ENCODE measurements at regions not wholly inside any gene's neighbourhood (a gene's known extent, or its start where the extent isn't known, plus 50 kb on each side); places are given as distances from the start of the nearest gene placed in this dataset.
"Not testable (repeated sequence)": the region's sequence is repeated elsewhere in the genome, so short reads cannot be mapped to it uniquely, and the experiment has no call there.

DNA sequence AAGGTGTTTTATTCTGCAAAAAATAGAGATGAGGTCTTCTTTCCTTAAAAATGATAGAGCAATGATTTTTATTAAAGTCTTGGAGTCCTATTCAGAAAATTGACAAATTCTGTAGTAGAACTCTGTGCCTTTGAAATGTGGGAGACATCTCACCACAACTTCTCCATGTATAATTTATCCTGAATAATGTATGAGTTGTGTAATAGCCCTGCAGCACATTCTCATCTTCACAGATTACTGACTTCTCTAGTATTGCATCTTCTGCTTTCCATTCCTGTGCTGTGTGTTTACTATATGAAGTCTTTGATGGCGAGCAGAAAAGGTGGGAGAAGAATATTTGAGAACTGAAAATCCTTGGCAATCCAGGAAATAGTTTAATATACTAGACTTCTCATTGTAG is 255.6 kb downstream of the TTC6 start:
- no peak for DNase-seq

GRCh38 chr14:37855871-37856270 is 260.4 kb downstream of the TTC6 start:
- no peak for DNase-seq

DNA sequence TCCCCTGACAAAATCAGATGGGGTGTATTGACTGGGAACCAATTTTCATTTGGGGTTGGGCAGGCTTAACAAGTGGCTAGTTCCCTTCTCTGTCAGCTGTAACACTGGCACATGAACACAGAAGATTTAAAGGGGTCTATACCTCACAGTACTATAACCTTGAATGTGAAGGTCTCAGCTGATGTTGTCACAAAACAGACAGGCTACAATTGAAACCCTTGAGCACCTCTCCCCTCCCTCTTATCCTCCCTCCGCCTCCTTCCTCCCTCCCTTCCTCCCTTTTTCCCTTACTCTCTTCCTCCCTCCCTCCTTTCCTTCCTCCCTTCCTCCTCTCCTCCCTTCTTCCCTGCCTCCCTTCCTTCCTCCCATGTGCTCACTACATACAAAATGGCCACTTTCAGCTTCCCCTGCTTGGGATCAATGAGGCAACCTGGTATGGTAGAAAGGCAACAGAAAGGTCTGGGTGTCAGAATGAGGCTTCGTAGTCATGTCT is 262.4 kb downstream of the TTC6 start:
- DNase-seq, result no peak

GRCh38 chr14:37858733-37859132 is 263.3 kb downstream of the TTC6 start:
- no peak for DNase-seq

- no peak for DNase-seq
These were observed 263.7 kb downstream of the TTC6 start for GRCh38 chr14:37859177-37859576.

GRCh38 chr14:37862263-37862662 is 266.8 kb downstream of the TTC6 start:
- DNase-seq, result no peak

DNA sequence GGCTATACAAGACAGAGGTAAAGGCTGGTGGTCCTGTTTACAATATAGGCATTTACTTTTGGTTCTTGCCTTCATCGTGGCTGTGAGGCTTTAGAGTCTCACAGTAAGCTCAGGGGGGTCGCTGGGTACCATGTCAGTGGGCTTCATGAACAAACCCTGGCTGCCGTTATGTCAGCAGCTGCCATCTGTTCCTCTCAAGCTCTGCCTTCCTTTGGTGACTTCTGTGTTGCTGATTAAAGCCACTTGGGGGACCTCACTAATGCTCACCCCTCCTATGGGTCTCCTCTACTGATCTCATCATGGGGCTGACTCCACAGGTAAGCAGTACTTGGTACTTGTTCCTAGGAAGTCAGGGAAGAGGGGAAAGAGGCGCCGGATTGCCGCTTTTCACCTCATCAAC is 268.7 kb downstream of the TTC6 start:
- no peak for DNase-seq

- DNase-seq, result peak; percentile 45
These were observed 269.7 kb downstream of the TTC6 start for GRCh38 chr14:37864861-37865718.

DNA sequence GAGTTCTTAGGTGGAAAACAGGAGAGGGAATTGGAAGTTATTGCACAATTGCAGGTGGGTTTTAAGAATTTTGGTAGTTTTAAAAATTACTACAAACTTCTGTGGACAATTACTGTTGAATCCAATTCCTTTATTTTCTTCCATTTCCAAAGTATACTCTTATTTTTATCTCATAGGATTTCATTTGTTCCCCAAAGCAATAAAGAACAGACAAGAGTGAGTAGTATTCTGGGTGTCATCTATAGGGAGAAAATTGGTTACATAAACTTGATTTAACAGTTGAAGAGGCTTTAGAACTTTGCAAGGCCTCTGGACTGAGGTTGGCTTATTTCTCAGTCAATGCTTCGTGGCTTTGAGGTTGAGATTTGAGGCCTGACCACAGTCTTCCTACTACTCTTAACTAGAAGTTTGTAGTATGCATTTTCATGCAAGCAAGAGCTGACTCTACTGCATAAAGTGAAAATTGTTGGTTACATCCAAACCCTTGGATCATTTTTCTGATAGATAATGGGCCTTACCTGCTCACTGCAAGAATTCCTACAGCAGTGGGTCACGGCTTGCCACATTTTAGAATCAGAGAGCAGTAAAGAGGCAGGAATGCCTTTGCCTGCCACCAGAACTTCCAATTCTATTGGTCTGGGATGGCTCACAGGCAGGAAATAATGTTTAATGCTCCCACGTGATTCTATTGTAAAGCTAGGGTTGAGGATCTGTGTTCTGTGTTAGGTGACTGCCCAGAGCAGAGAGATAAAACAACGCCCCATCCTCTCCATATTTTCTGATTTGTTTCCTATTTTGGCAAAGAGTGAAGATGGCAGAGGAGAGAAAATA is 270.5 kb downstream of the TTC6 start:
- DNase-seq, result no peak

GRCh38 chr14:37869633-37870032 is 274.2 kb downstream of the TTC6 start:
- no peak for DNase-seq

GRCh38 chr14:37870170-37870569 is 274.7 kb downstream of the TTC6 start:
- DNase-seq, result no peak

DNA sequence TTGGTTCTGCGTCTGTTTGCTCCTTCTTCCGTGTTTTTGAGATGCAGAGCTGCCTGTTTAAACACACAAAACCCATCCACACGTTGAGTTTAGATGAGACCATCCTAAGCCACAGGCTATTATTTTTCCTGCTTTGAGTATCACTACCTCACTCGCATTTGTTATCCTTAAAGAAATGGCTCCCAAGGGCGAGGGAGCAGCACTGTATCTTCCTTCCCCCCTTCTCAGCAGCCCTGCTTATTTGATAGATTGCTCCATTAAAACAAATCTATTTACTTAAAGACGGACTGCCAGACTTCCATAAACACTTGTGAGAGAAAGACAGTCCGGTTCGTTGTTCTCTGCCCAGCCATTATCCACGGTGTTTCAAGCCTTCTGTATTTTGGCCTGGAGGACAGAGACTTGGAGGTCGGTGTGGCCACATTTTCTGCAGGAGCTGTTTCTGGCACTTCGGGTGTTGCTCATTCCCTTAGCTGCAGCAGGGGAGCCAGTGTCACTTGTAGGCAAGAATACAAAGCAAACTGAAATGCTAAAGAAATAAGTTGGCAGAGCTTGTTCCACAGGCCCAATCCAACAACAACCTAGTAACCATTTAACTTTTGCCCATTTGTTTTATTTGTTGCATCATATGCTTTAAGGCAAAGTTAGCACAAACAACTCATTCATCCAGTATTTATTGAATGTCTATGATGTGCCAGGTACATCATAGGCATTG is 275.4 kb downstream of the TTC6 start:
- no peak for DNase-seq

- not testable (repeated sequence) for DNase-seq
These were observed 278.6 kb downstream of the TTC6 start for GRCh38 chr14:37874065-37874428.

GRCh38 chr14:37874429-37875109 is 279.1 kb downstream of the TTC6 start:
- peak; percentile 56 for DNase-seq

GRCh38 chr14:37888234-37888633 is 292.8 kb downstream of the TTC6 start:
- DNase-seq, result no peak

- peak; percentile 14 for DNase-seq
These were observed 293.7 kb downstream of the TTC6 start for GRCh38 chr14:37889087-37889486.

- no peak for DNase-seq
These were observed 294.7 kb downstream of the TTC6 start for GRCh38 chr14:37890095-37890494.

GRCh38 chr14:37891500-37891899 is 296.1 kb downstream of the TTC6 start:
- DNase-seq, result not testable (repeated sequence)

DNA sequence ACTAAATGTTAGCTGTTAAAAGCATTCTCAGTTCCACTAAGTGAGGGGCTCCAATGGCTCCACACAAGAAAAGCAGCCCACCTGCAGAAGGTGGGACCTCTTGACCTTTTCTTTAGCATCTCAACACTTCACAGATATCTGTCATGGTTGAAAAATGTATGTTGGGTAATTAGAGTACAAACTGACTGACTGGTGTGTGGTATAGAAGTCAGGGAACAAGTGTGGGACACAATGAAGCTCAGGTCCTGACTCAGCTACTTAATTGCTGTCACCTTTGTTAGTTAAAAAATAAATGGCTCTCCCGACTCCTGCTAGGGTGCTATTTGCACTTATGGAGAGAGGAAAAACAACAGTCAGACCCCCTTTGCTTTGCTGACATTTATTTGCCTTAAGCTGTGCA is 299.0 kb downstream of the TTC6 start:
- DNase-seq, result no peak

DNA sequence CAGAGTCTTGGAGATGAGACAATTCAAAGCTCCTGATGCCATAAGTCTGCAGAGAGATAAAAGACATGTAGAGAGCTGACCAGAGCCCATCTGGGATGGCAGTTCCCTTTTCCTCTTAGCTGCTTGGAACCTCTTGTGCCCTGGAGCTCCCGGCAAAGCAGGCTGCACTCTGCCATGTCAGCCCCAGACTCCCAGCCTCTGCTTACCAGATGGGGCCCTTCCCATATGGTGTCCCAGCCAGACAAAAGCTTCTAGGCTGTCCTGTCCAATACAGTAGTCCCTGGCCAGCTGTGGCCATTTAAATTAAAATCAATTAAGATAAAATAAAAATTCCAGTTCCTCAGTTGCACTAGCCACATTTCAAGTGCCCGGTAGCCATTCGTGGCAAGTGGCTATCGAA is 303.9 kb downstream of the TTC6 start:
- no peak for DNase-seq

GRCh38 chr14:37900561-37900960 is 305.1 kb downstream of the TTC6 start:
- DNase-seq, result no peak

DNA sequence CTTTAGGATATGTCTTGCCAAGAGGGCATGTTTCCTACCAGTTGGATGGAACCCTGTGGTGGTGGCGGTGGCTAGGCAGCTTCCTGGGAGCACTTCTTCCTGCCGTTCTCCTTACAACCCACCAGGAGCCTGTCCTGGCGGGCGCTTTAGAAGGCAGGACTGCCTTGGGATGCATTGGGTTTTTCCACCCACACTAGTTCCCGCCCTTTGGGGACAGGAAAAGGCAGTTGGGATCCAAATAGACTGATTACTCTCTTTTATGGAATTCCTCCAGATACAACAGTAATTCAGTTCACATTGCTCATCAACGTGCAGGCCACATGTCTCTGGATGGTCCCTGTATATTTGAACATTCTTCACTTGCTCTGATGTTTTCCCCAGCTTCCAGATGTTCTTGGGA is 305.7 kb upstream of the SSTR1 start:
- no peak for DNase-seq

Measured in DMS 273 treated with DMSO at 0.1 percent for 48 hours (cell line).